GM12865 (cell line): ENCODE measurements at regions not wholly inside any gene's neighbourhood (a gene's known extent, or its start where the extent isn't known, plus 50 kb on each side); places are given as distances from the start of the nearest gene placed in this dataset.

Experiments used
- DNase-seq: peaks from one replicate; pipeline ENCODE4 v3.0.0; 2010; ENCODE audit warnings: low read depth
- H3K4me3 ChIP-seq: 2 replicates; pipeline ENCODE4 v1.5.1; 2011; ENCODE audit warnings: mild to moderate bottlenecking, low read depth, low read length, control low read depth
- CTCF ChIP-seq: IDR thresholded peaks from 2 replicates; pipeline ENCODE4 v1.5.1; 2011; ENCODE audit warnings: low read length, control low read depth, low read depth, inconsistent platforms; ENCODE audit not compliant: insufficient read depth; ENCODE audit errors: missing control alignments

- H3K4me3 ChIP-seq = no peak overlapping the region
- DNase-seq = no peak
- TF ChIP-seq CTCF = no peak
Observed at GRCh38 chr5:165565911-165566310, 2060.5 kb downstream of the MAT2B start.

GRCh38 chr5:165569551-165569950 lies 2064.1 kb downstream of the MAT2B start:
- TF ChIP-seq CTCF = no peak
- no peak for DNase-seq
- H3K4me3 ChIP-seq = no peak overlapping the region

GRCh38 chr5:165573445-165573844 lies 2068.0 kb downstream of the MAT2B start:
- no peak overlapping the region for H3K4me3 ChIP-seq
- no peak for DNase-seq
- TF ChIP-seq CTCF = no peak

GRCh38 chr5:165574100-165574499 lies 2068.7 kb downstream of the MAT2B start:
- H3K4me3 ChIP-seq = no peak overlapping the region
- DNase-seq = no peak
- TF ChIP-seq CTCF = no peak

- no peak for TF ChIP-seq CTCF
- DNase-seq = no peak
- H3K4me3 ChIP-seq = no peak overlapping the region
Observed at GRCh38 chr5:165576678-165577275, 2071.4 kb downstream of the MAT2B start.

- H3K4me3 ChIP-seq = no peak overlapping the region
- no peak for TF ChIP-seq CTCF
- no peak for DNase-seq
Observed at GRCh38 chr5:165579911-165580310, 2074.5 kb downstream of the MAT2B start.

GRCh38 chr5:165594693-165595092 lies 2089.3 kb downstream of the MAT2B start:
- no peak for TF ChIP-seq CTCF
- no peak overlapping the region for H3K4me3 ChIP-seq
- DNase-seq = no peak
